GM19324 (cell line): ENCODE measurements at regions not wholly inside any gene's neighbourhood (a gene's known extent, or its start where the extent isn't known, plus 50 kb on each side); places are given as distances from the start of the nearest gene placed in this dataset.
"Not testable (repeated sequence)": the region's sequence is repeated elsewhere in the genome, so short reads cannot be mapped to it uniquely, and the experiment has no call there.

ENCODE experiments used
- ATAC-seq: cut with Tn5 transposase; IDR thresholded peaks from one replicate; pipeline ENCODE4 v1.9.1; 2021; ENCODE audit warnings: mild to moderate bottlenecking, moderate library complexity; ENCODE audit not compliant: unreplicated experiment, low FRiP score

- ATAC-seq = no peak
Observed at GRCh38 chr6:56904068-56904467, 50.8 kb upstream of the BEND6 start.

- no peak for ATAC-seq
Observed at GRCh38 chr6:56902641-56903464, 52.1 kb upstream of the BEND6 start.

GRCh38 chr6:56900784-56901183 is 54.1 kb upstream of the BEND6 start:
- no peak for ATAC-seq

- no peak for ATAC-seq
Observed at GRCh38 chr6:56899753-56900152, 55.2 kb upstream of the BEND6 start.

GRCh38 chr6:56899311-56899710 is 55.6 kb upstream of the BEND6 start:
- ATAC-seq = no peak

GRCh38 chr6:56897789-56898529 is 56.9 kb upstream of the BEND6 start:
- ATAC-seq = no peak

- ATAC-seq = peak; percentile 15
Observed at GRCh38 chr6:56891754-56892153, 63.2 kb upstream of the BEND6 start.

GRCh38 chr6:56890683-56891429 is 64.1 kb upstream of the BEND6 start:
- peak; percentile 90 for ATAC-seq

GRCh38 chr6:56890066-56890465 is 64.8 kb upstream of the BEND6 start:
- no peak for ATAC-seq

GRCh38 chr6:56889492-56889891 is 65.4 kb upstream of the BEND6 start:
- no peak for ATAC-seq

GRCh38 chr6:56888687-56889086 is 66.2 kb upstream of the BEND6 start:
- ATAC-seq = no peak

GRCh38 chr6:56887086-56887485 is 67.8 kb upstream of the BEND6 start:
- no peak for ATAC-seq

GRCh38 chr6:56877922-56878321 is 77.0 kb upstream of the BEND6 start:
- no peak for ATAC-seq

- no peak for ATAC-seq
Observed at GRCh38 chr6:56875961-56876360, 78.9 kb upstream of the BEND6 start.

GRCh38 chr6:56875523-56875922 is 79.4 kb upstream of the BEND6 start:
- no peak for ATAC-seq

GRCh38 chr6:56874328-56874727 is 80.6 kb upstream of the BEND6 start:
- no peak for ATAC-seq

GRCh38 chr6:56870053-56870452 is 84.9 kb upstream of the BEND6 start:
- ATAC-seq = not testable (repeated sequence)

- ATAC-seq = no peak
Observed at GRCh38 chr6:56869346-56869745, 85.6 kb upstream of the BEND6 start.

GRCh38 chr6:56868687-56869086 is 86.2 kb upstream of the BEND6 start:
- no peak for ATAC-seq

GRCh38 chr6:56866917-56867522 is 87.9 kb upstream of the BEND6 start:
- ATAC-seq = no peak
